Esophagus (tissue), 2 donors: ENCODE measurements at regions not wholly inside any gene's neighbourhood (a gene's known extent, or its start where the extent isn't known, plus 50 kb on each side); places are given as distances from the start of the nearest gene placed in this dataset.
A peak's percentile ranks its signal among the peaks of the same experiment; 100 is the strongest.

ENCODE experiments used
- H3K27ac ChIP-seq, 2 donors: one replicate each; pipeline ENCODE4 v1.5.1; 2013; ENCODE audit warnings: low read depth in 2 of 2, mild to moderate bottlenecking in 2 of 2, inconsistent platforms in 1 of 2, low read length in 1 of 2, moderate library complexity in 1 of 2
- H3K27me3 ChIP-seq, 2 donors: one replicate each; pipeline ENCODE4 v1.6.1; 2013; ENCODE audit warnings: low read length in 2 of 2, control low read depth in 1 of 2, mild to moderate bottlenecking in 1 of 2; ENCODE audit not compliant: insufficient read depth in 2 of 2, control insufficient read depth in 1 of 2
- H3K36me3 ChIP-seq, 2 donors: one replicate each; pipeline ENCODE4 v1.6.1; 2013; ENCODE audit warnings: low read length in 1 of 2; ENCODE audit not compliant: control insufficient read depth in 2 of 2, insufficient read depth in 2 of 2
- H3K4me1 ChIP-seq, 2 donors: one replicate each; pipeline ENCODE4 v1.6.1; 2013; ENCODE audit warnings: low read length in 1 of 2; ENCODE audit not compliant: control insufficient read depth in 2 of 2, insufficient read depth in 2 of 2
- H3K4me3 ChIP-seq, 2 donors: one replicate each; pipeline ENCODE4 v1.5.1; 2013; ENCODE audit warnings: low read length in 2 of 2, mild to moderate bottlenecking in 2 of 2, low read depth in 1 of 2, moderate library complexity in 1 of 2
- H3K9me3 ChIP-seq, 2 donors: one replicate each; pipeline ENCODE4 v1.6.1; 2013; ENCODE audit warnings: mild to moderate bottlenecking in 2 of 2, low read depth in 1 of 2, low read length in 1 of 2, moderate library complexity in 1 of 2; ENCODE audit not compliant: control insufficient read depth in 2 of 2, insufficient read depth in 1 of 2
- whole genome bisulfite sequencing, 2 donors: extraction: QIAGEN DNeasy Blood & Tissue Kit; methylation state at CpG; one replicate each; pipeline ENCODE4 v1.1.7; 2013; 5-methylcytosine and 5-hydroxymethylcytosine counted together
- donor health status: healthy with polysubstance abuse.
- donor health status: Bipolar disorder and iron deficiency.

DNA sequence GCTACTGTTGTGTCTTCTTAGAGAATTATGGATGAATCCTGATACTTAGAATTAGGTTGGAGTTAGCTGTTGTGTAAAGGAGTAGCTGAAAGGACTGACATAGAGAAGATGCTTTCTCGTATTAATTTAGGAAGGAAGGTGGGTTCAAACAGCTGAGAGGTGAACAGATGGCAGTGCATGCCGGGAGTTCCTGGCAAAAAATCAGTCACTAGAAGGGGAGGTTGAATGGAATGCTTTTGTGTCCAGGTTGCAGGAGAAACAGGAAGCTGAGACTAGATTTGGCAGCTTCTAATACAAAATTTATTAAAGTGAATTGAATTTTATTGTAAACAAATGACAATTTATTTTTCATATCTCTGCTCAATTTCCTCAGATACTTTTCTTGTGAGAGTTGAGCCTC lies 70.8 kb downstream of the BTG1 start:
- H3K27ac ChIP-seq: no peak overlapping the region
- no peaks in the 10 kb centered on the region for H3K4me1 ChIP-seq
- 65 to 67% methylated on average over 2 of the region's 2 CpGs for WGBS, 2 donors
- H3K36me3 ChIP-seq: no peaks in the 10 kb centered on the region
- H3K27me3 ChIP-seq: no peaks in the 10 kb centered on the region
- H3K4me3 ChIP-seq: no peak overlapping the region
- no peaks in the 10 kb centered on the region for H3K9me3 ChIP-seq

DNA sequence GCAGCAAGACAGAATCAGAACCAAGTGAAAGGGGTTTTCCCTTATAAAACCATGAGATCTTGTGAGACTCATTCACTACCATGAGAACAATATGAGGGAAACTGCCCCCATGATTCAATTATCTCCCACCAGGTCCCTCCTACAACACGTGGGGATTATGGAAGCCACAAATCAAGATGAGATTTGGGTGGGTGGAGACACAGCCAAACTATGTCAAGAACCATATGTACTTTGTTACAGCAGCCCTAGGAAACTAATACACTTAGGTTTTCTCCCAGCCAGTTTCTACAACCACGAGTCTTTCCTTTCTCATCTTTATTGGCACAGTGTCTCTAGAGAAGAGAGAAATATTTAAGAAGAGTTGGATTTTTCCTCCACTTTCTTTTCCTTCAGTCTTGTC lies 72.6 kb downstream of the BTG1 start:
- WGBS, 2 donors: 80 to 84% methylated on average over 2 of the region's 2 CpGs
- Histone ChIP-seq H3K4me1 (no peaks in the 10 kb centered on the region), H3K27ac (no peak overlapping the region), H3K36me3 (no peaks in the 10 kb centered on the region), H3K27me3 (no peaks in the 10 kb centered on the region), H3K4me3 (no peak overlapping the region), H3K9me3 (no peaks in the 10 kb centered on the region)

DNA sequence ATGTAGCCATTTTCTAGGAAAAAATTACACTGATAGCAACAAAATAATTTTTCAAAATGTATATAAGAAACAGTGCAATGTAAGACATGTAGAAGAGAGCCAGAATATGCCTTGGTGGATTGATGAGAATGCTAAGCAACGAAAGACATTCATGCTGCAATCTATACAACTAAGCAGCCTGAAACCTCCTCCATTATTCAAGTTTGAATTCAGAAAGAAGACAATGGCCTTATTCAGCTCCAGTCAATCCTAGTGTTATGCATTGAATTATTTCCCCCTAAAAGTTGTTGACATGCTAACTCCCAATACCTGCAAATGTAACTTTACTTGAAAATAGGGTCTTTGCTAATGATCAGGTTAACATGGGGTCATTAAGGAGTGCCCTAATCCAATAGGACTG lies 73.5 kb downstream of the BTG1 start:
- H3K27me3 ChIP-seq: no peaks in the 10 kb centered on the region
- H3K27ac ChIP-seq: no peak overlapping the region
- no peaks in the 10 kb centered on the region for H3K36me3 ChIP-seq
- no peaks in the 10 kb centered on the region for H3K4me1 ChIP-seq
- H3K9me3 ChIP-seq: no peaks in the 10 kb centered on the region
- WGBS, 2 donors: 92 to 97% methylated on average over 1 of the region's 1 CpG
- H3K4me3 ChIP-seq: no peak overlapping the region

DNA sequence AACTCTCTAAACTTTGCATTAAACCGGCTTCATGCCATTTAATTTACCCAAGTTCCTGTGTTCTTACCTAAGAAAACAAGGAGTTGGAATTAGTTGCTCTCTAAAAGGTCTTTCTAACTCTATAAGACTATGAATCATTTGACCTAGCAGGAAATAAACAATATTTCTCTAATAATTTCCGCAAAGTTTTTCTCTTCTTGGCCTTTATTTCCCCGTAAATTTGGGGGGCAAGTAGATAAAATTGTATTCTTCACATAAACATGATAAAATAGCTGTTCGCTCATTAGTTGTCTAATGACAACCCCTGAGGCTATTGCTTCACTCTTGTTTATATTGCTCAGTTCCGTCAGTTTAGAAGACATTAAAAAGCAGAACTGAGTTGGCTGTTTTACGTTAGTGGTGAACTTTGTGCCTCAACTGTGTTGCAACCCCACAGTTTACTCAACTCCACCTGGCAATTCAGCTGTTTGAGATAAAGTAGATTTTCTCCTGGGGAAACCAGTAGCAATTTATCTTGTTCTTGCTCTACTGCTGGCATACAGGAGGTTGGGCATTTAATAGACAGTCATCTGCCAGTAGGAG lies 74.7 kb downstream of the BTG1 start:
- WGBS, 2 donors: 63 to 65% methylated on average over 6 of the region's 6 CpGs

DNA sequence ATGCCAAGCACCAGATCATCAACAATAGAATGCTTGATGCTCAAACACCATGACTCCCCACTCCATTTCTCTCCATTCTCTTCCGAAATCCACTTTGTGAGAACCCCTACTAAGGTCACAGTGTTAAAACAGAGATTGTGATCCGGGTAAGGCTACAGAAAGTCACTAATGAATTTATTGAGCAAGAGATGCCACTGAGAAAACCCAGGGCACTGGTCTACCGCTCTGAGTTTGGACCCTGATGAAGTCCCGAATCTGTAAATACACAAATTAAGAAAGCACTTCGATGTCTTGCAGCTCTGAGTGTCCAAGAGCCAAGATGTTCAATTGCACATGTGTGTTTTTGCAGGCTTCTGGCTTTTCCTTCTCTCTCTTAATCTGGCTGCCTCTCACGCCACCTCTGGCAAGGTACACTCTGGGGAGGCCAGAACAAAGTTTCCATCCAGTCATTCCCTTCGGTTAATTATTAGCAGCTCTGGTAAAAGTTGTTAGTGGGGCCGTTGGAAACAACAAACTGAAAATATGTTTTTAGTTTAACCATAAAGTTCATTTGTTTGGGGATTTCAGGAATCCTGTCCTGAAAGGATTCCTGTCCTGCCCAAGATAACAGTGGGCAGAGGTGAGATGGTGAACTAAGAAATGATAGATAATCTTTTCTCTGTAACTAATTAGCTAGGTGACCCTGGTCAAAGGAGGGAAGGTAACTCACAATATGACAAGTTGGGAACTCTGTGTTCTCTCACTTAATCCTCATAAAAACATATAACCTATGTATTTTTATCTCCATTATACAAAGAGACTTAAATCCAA lies 75.4 kb downstream of the BTG1 start:
- 60 to 83% methylated on average over 8 of the region's 8 CpGs for WGBS, 2 donors
- Histone ChIP-seq H3K27me3 (no peaks in the 10 kb centered on the region), H3K36me3 (no peaks in the 10 kb centered on the region), H3K4me3 (no peak overlapping the region), H3K27ac (no peak overlapping the region), H3K9me3 (no peaks in the 10 kb centered on the region), H3K4me1 (no peaks in the 10 kb centered on the region)

More for the DNA sequence above, 74.7 kb downstream of the BTG1 start:
- Histone ChIP-seq H3K27ac (no peak overlapping the region), H3K4me1 (no peaks in the 10 kb centered on the region), H3K9me3 (no peaks in the 10 kb centered on the region), H3K4me3 (no peak overlapping the region), H3K27me3 (no peaks in the 10 kb centered on the region), H3K36me3 (no peaks in the 10 kb centered on the region)

DNA sequence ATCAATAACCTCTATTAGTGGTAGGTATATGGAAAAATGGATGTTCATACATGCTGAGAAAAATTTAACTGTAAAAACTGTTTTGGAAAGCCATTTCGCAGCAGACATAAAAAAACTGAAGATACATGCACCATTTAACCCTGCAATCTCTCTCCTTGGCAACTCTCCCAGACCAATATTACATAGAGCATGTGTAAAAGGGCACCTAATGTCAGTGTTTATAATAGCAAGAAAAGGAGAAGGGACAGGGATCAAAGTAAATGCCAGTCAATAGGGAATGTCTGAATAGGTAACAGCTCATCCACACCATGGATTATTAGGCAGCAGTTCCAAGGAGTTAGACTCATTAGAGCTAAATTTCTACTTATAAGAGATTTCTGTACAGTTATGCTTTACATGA lies 77.2 kb downstream of the BTG1 start:
- H3K27ac ChIP-seq: no peak overlapping the region
- no peaks in the 10 kb centered on the region for H3K36me3 ChIP-seq
- H3K27me3 ChIP-seq: no peaks in the 10 kb centered on the region
- no peaks in the 10 kb centered on the region for H3K9me3 ChIP-seq
- WGBS, 2 donors: 63 to 84% methylated on average over 1 of the region's 1 CpG
- no peak overlapping the region for H3K4me3 ChIP-seq
- no peaks in the 10 kb centered on the region for H3K4me1 ChIP-seq

DNA sequence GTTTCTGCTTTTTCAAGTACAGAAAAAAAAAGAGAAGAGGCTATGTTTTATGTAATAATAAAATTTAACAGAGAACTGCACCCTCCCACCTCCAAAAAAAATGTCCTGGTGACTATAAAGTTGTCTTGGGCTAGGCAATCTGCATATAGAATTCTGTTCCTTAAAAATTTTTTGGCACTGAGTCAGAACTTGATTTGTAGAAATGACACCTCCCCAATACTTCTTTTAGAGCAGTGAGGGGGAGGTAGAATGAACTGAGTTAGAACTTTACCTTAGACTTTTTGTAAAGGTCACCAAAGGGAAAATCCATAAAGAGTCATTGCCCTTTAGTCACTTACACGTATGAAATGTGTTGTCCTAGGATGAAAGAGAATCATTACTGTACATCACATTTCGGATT lies 80.0 kb downstream of the BTG1 start:
- no peaks in the 10 kb centered on the region for H3K9me3 ChIP-seq
- no peak overlapping the region for H3K27ac ChIP-seq
- no peaks in the 10 kb centered on the region for H3K27me3 ChIP-seq
- H3K4me1 ChIP-seq: no peaks in the 10 kb centered on the region
- 57 to 66% methylated on average over 2 of the region's 2 CpGs for WGBS, 2 donors
- H3K4me3 ChIP-seq: no peak overlapping the region
- H3K36me3 ChIP-seq: no peaks in the 10 kb centered on the region

DNA sequence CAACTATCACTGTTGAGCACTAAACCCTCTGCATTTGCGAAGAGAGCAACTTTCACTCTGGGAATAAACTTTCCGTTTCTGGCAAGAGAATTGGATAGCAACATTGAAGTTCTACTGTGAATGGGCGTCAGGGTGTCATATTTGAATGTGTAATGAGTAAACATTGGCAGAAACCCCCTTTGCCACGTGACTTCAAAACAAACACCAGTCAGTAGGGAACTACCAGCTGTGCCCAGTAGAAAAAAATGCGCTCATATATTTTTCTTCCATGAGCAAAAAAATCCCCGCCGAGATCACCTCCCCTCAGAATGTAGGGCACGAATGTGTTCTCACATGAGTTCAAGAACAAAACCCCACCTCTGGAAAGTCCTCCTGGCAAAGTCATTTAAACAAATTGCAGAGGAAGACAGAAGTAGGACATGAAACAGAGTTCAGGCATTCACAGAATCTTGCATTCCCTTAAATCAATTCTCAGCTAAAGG lies 80.6 kb downstream of the BTG1 start:
- H3K9me3 ChIP-seq: no peaks in the 10 kb centered on the region
- 22 to 28% methylated on average over 8 of the region's 8 CpGs for WGBS, 2 donors
- H3K27ac ChIP-seq: peak overlapping the region in 1 of 2 donors; percentile 7
- H3K36me3 ChIP-seq: no peaks in the 10 kb centered on the region
- H3K4me3 ChIP-seq: no peak overlapping the region
- H3K4me1 ChIP-seq: no peaks in the 10 kb centered on the region
- H3K27me3 ChIP-seq: no peaks in the 10 kb centered on the region

DNA sequence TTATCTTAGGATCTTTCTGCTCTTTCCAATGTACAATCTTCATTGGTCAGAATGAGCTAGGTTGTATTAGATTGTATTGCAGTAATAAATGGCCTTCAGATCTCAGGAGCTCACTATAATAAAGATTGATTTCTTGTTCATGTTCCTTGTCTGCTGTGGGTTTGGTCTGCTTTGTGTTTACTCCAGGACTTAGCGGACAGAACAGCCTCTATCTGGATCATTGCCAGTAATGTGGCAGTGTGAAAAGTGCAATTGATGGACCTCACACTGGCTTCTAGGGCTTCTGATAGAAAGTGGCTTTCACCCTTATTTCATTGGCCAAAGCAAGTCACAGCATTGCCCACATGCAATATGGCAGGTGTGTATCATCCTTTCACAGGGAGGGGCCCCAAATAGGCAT lies 81.2 kb downstream of the BTG1 start:
- H3K27me3 ChIP-seq: no peaks in the 10 kb centered on the region
- no peaks in the 10 kb centered on the region for H3K9me3 ChIP-seq
- H3K4me3 ChIP-seq: no peak overlapping the region
- no peaks in the 10 kb centered on the region for H3K36me3 ChIP-seq
- peaks cover 0 to 2% of the 10 kb centered on the region in 2 donors for H3K4me1 ChIP-seq
- 49 to 55% methylated on average over 1 of the region's 1 CpG for WGBS, 2 donors
- H3K27ac ChIP-seq: no peak overlapping the region

DNA sequence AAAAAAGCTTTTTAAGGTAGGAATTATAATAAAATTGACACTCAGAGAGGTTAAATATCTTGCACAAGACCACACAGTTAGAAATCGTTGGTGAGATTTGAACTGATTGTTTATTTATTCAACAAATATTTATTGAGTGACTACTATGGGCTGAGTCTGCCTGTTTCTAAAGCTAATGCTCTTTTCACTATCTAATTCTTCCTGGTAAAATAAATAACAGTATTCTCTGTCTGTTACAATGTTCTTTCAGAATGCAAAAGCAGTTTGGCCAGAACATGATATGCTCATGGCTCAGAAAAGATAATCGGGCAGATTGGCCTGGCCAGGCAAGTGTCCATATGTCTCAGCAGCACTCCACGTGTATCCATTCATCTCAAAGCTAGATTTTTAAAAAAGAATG lies 82.0 kb downstream of the BTG1 start:
- H3K9me3 ChIP-seq: no peaks in the 10 kb centered on the region
- H3K4me1 ChIP-seq: peaks cover 0 to 2% of the 10 kb centered on the region in 2 donors
- no peaks in the 10 kb centered on the region for H3K27me3 ChIP-seq
- no peaks in the 10 kb centered on the region for H3K36me3 ChIP-seq
- H3K4me3 ChIP-seq: no peak overlapping the region
- no peak overlapping the region for H3K27ac ChIP-seq
- WGBS, 2 donors: 57% methylated on average over 3 of the region's 3 CpGs
